ENCODE measurements at regions not wholly inside any gene's neighbourhood (a gene's known extent, or its start where the extent isn't known, plus 50 kb on each side); places are given as distances from the start of the nearest gene placed in this dataset.

DNA sequence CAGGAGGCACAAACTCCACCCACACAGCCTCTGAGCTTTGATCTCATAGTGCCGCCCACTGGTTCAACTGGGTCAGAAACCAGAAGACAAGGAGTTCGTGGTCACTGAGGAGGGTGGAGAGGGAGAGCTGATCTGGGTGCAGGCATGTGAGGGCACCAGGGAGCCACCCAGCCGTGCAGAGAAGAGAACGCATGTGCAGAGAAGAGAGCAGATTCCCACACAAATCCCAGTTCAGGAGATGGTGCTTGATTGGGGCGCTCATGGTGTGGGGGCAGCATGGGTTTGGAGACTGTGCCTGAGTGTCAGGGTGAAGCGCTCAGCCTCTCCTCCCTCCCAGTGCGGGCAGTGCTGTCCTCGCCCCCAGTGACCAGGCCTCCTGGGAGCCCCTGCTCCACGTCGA, 375.2 kb upstream of the MYT1L start:
- TF ChIP-seq, protein P1, sequence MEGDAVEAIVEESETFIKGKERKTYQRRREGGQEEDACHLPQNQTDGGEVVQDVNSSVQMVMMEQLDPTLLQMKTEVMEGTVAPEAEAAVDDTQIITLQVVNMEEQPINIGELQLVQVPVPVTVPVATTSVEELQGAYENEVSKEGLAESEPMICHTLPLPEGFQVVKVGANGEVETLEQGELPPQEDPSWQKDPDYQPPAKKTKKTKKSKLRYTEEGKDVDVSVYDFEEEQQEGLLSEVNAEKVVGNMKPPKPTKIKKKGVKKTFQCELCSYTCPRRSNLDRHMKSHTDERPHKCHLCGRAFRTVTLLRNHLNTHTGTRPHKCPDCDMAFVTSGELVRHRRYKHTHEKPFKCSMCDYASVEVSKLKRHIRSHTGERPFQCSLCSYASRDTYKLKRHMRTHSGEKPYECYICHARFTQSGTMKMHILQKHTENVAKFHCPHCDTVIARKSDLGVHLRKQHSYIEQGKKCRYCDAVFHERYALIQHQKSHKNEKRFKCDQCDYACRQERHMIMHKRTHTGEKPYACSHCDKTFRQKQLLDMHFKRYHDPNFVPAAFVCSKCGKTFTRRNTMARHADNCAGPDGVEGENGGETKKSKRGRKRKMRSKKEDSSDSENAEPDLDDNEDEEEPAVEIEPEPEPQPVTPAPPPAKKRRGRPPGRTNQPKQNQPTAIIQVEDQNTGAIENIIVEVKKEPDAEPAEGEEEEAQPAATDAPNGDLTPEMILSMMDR (IDR thresholded peaks at IDR 0.05) = no peak
- TF ChIP-seq EP300 (IDR thresholded peaks at IDR 0.05) = no peak
